ENCODE measurements at regions not wholly inside any gene's neighbourhood (a gene's known extent, or its start where the extent isn't known, plus 50 kb on each side); places are given as distances from the start of the nearest gene placed in this dataset.
"Not testable (repeated sequence)": the region's sequence is repeated elsewhere in the genome, so short reads cannot be mapped to it uniquely, and the experiment has no call there.

DNA sequence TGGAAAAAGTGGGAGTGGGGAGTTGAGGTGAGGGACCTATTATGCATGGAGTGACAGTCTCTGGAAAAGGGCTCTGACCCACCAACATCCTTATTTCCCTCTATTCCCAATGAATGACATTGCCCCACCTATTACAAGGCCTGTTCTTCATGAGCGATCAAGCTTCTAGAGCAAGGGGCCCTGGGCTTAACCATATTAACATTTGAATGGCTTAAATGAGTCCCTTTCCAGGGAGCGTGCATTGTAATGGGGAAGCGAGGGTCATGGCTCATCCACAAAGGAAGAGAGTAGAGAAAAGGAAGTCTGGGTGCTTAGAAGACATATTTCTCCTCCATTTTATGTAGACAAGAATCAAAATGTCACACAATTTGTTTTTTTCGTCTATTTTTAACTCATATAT is 255.5 kb downstream of the CAAP1 start:
- peak; percentile 82 to 97 for DNase-seq (ENCODE audit: low spot score in 2 of 2)
- Histone ChIP-seq H3K4me1 (peaks cover 15% of the 10 kb centered on the region), H3K9me3 (no peaks in the 10 kb centered on the region), H3K36me3 (replicated peaks) (no peaks in the 10 kb centered on the region), H3K27me3 (ENCODE audit: low read depth) (no peaks in the 10 kb centered on the region), H3K4me3 (no peak overlapping the region)
- in situ Hi-C loops (cut with MboI; ENCODE audit: low sequenced_read_pairs): loop anchor here (25.0 kb wide), 1 partner anchor 675 kb away; no protein-coding TSS in a partner anchor

DNA sequence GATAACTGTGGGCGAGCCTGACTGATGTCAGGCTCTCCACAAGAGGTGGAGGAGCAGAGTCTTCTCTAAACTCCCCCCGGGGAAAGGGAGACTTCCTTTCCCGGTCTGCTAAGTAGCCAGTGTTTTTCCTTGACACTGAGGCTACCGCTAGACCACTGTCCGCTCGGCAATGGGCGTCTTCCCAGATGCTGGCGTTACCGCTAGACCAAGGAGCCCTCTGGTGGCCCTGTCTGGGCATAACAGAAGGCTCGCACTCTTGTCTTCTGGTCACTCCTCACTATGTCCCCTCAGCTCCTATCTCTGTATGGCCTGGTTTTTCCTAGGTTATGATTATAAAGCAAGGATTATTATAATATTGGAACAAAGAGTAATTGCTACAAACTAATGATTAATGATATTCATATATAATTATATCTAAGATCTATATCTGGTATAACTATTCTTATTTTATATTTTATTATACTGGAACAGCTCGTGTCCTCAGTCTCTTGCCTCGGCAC is 278.7 kb downstream of the CAAP1 start:
- H3K9me3 ChIP-seq; H3K4me1 ChIP-seq; in situ Hi-C loops (cut with MboI; ENCODE audit: low sequenced_read_pairs); H3K4me3 ChIP-seq; H3K27me3 ChIP-seq (ENCODE audit: low read depth); H3K36me3 ChIP-seq (replicated peaks): not testable (repeated sequence)
- peak in 1 of 2 experiments; percentile 69 for DNase-seq (ENCODE audit: low spot score in 2 of 2)

- H3K9me3 ChIP-seq: no peaks in the 10 kb centered on the region; the same call in 1 of the 2 replicates
- DNase-seq (ENCODE audit: low spot score in 2 of 2): no peak
- in situ Hi-C loops (cut with MboI; ENCODE audit: low sequenced_read_pairs): no loop called here
- H3K27me3 ChIP-seq (ENCODE audit: low read depth): no peaks in the 10 kb centered on the region
- H3K4me1 ChIP-seq: no peaks in the 10 kb centered on the region
- H3K4me3 ChIP-seq: no peak overlapping the region
- no peaks in the 10 kb centered on the region for H3K36me3 ChIP-seq (replicated peaks)
Observed at GRCh38 chr9:26612211-26612610, 280.4 kb downstream of the CAAP1 start.

GRCh38 chr9:26606756-26607155 is 285.8 kb downstream of the CAAP1 start:
- Histone ChIP-seq H3K4me1 (peaks cover 9% of the 10 kb centered on the region; the same call in 1 of the 2 replicates), H3K36me3 (replicated peaks) (no peaks in the 10 kb centered on the region), H3K9me3 (no peaks in the 10 kb centered on the region), H3K4me3 (no peak overlapping the region), H3K27me3 (ENCODE audit: low read depth) (no peaks in the 10 kb centered on the region)
- DNase-seq (ENCODE audit: low spot score in 2 of 2): no peak
- in situ Hi-C loops (cut with MboI; ENCODE audit: low sequenced_read_pairs): no loop called here

GRCh38 chr9:26605367-26605766 is 287.2 kb downstream of the CAAP1 start:
- DNase-seq (ENCODE audit: low spot score in 2 of 2): no peak
- no peak overlapping the region for H3K4me3 ChIP-seq
- H3K9me3 ChIP-seq: no peaks in the 10 kb centered on the region; the same call in 1 of the 2 replicates
- H3K27me3 ChIP-seq (ENCODE audit: low read depth): no peaks in the 10 kb centered on the region
- in situ Hi-C loops (cut with MboI; ENCODE audit: low sequenced_read_pairs): no loop called here
- no peaks in the 10 kb centered on the region for H3K36me3 ChIP-seq (replicated peaks)
- peaks cover 9% of the 10 kb centered on the region; the same call in 1 of the 2 replicates for H3K4me1 ChIP-seq

GRCh38 chr9:26604076-26604662 is 288.4 kb downstream of the CAAP1 start:
- no peak for DNase-seq (ENCODE audit: low spot score in 2 of 2)
- in situ Hi-C loops (cut with MboI; ENCODE audit: low sequenced_read_pairs): no loop called here
- Histone ChIP-seq H3K9me3 (no peaks in the 10 kb centered on the region; the same call in 1 of the 2 replicates), H3K36me3 (replicated peaks) (no peaks in the 10 kb centered on the region), H3K4me1 (peaks cover 9% of the 10 kb centered on the region; the same call in 1 of the 2 replicates), H3K4me3 (no peak overlapping the region), H3K27me3 (ENCODE audit: low read depth) (no peaks in the 10 kb centered on the region)

DNA sequence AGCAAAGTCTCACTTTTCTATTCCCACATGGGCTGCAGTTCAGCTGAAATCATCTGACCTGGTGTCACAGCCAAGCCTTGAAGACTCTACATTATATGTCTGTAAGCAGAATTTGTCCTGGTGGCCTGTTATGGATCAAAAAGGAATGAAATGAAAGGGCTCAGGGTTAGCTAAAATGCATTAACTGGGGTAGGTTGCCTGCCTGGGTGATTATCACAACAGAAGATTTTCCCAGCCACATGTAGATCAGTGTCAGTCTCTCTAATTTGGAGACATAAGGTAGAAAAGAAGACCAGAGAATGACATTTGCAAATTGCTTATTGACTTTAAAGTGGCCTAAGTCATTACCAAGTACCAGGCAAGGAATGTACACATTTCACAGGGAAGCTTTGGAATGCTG is 289.0 kb downstream of the CAAP1 start:
- H3K27me3 ChIP-seq (ENCODE audit: low read depth): no peaks in the 10 kb centered on the region
- H3K36me3 ChIP-seq (replicated peaks): no peaks in the 10 kb centered on the region
- H3K4me1 ChIP-seq: peaks cover 9% of the 10 kb centered on the region; the same call in 1 of the 2 replicates
- H3K9me3 ChIP-seq: no peaks in the 10 kb centered on the region; the same call in 1 of the 2 replicates
- in situ Hi-C loops (cut with MboI; ENCODE audit: low sequenced_read_pairs): no loop called here
- DNase-seq (ENCODE audit: low spot score in 2 of 2): no peak
- no peak overlapping the region for H3K4me3 ChIP-seq

- no peaks in the 10 kb centered on the region for H3K27me3 ChIP-seq (ENCODE audit: low read depth)
- in situ Hi-C loops (cut with MboI; ENCODE audit: low sequenced_read_pairs): no loop called here
- H3K4me1 ChIP-seq: peaks cover 9% of the 10 kb centered on the region
- DNase-seq (ENCODE audit: low spot score in 2 of 2): peak in 1 of 2 experiments; percentile 18
- H3K4me3 ChIP-seq: no peak overlapping the region
- no peaks in the 10 kb centered on the region for H3K36me3 ChIP-seq (replicated peaks)
- H3K9me3 ChIP-seq: no peaks in the 10 kb centered on the region; the same call in 1 of the 2 replicates
Observed at GRCh38 chr9:26597542-26598149, 295.0 kb downstream of the CAAP1 start.

DNA sequence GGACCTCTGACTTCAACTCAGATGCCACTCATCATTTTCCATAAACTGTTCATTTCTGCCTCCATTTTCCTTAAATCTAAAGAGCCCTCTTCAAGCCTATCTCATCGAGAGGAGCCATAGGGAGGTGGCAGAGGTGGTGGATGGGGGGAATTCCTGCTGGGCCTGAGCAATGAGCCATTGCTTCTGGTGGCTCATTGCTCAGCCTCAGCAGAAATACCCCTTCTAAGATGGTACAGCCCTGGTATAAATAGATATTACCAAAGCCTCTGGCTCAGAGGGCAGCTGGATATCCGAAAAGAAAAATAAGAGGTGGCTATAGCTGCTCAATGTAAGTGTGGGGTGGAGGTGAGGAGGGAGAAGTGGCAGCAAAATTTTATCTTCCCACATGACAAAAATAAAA is 313.5 kb downstream of the CAAP1 start:
- no peaks in the 10 kb centered on the region for H3K27me3 ChIP-seq (ENCODE audit: low read depth)
- H3K4me1 ChIP-seq: no peaks in the 10 kb centered on the region
- in situ Hi-C loops (cut with MboI; ENCODE audit: low sequenced_read_pairs): no loop called here
- no peak overlapping the region for H3K4me3 ChIP-seq
- no peaks in the 10 kb centered on the region for H3K36me3 ChIP-seq (replicated peaks)
- no peak for DNase-seq (ENCODE audit: low spot score in 2 of 2)
- no peaks in the 10 kb centered on the region for H3K9me3 ChIP-seq

GRCh38 chr9:26574898-26575440 is 317.6 kb downstream of the CAAP1 start:
- Histone ChIP-seq H3K36me3 (replicated peaks) (no peaks in the 10 kb centered on the region), H3K27me3 (ENCODE audit: low read depth) (no peaks in the 10 kb centered on the region), H3K4me1 (no peaks in the 10 kb centered on the region), H3K9me3 (no peaks in the 10 kb centered on the region), H3K4me3 (no peak overlapping the region)
- in situ Hi-C loops (cut with MboI; ENCODE audit: low sequenced_read_pairs): no loop called here
- no peak for DNase-seq (ENCODE audit: low spot score in 2 of 2)

DNA sequence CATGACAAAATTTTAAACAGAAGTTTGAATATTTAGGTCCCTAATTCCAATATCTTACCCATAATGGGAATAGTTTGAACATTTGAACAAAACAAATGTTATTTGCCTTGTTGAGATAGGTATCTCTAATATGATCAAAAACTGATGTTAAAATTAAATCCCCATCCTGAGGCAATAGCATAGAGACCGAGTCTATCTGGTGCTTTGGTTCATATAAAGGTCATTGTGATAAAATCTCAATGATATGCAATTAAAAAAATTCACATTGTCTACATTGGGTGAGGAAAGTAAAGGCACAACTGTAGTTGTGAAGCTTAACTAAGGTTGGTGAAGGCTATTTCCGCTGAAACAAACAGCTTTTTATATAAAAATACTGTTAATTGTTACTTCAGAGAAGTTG is 318.3 kb downstream of the CAAP1 start:
- no peaks in the 10 kb centered on the region for H3K27me3 ChIP-seq (ENCODE audit: low read depth)
- H3K36me3 ChIP-seq (replicated peaks): no peaks in the 10 kb centered on the region
- in situ Hi-C loops (cut with MboI; ENCODE audit: low sequenced_read_pairs): no loop called here
- H3K4me3 ChIP-seq: no peak overlapping the region
- no peaks in the 10 kb centered on the region for H3K4me1 ChIP-seq
- no peak for DNase-seq (ENCODE audit: low spot score in 2 of 2)
- no peaks in the 10 kb centered on the region for H3K9me3 ChIP-seq

- H3K36me3 ChIP-seq (replicated peaks): no peaks in the 10 kb centered on the region
- H3K27me3 ChIP-seq (ENCODE audit: low read depth): no peaks in the 10 kb centered on the region
- in situ Hi-C loops (cut with MboI; ENCODE audit: low sequenced_read_pairs): no loop called here
- H3K4me1 ChIP-seq: no peaks in the 10 kb centered on the region
- no peak for DNase-seq (ENCODE audit: low spot score in 2 of 2)
- no peaks in the 10 kb centered on the region for H3K9me3 ChIP-seq
- no peak overlapping the region for H3K4me3 ChIP-seq
Observed at GRCh38 chr9:26567976-26568375, 324.6 kb downstream of the CAAP1 start.

DNA sequence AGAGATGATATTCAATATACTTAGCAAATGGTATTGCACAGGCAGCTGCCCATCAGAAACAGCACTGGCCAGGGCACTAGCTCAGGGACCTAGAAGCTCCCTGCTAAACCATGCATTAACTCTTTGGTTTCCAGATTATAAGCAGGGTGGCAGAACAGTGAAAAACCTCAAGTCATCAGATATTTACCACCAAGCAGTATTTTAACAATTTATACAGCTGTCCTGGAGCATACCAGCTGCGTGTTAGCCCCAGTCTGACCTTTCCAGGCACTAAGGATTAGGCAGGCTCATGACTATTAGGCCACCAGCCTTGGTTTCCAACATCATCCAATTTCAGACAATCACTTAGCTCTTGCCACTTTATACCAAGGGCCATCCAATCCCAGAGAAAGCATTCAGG is 326.5 kb downstream of the CAAP1 start:
- Histone ChIP-seq H3K36me3 (replicated peaks) (no peaks in the 10 kb centered on the region), H3K4me3 (no peak overlapping the region), H3K27me3 (ENCODE audit: low read depth) (no peaks in the 10 kb centered on the region), H3K4me1 (no peaks in the 10 kb centered on the region), H3K9me3 (no peaks in the 10 kb centered on the region)
- DNase-seq (ENCODE audit: low spot score in 2 of 2): no peak
- in situ Hi-C loops (cut with MboI; ENCODE audit: low sequenced_read_pairs): no loop called here

DNA sequence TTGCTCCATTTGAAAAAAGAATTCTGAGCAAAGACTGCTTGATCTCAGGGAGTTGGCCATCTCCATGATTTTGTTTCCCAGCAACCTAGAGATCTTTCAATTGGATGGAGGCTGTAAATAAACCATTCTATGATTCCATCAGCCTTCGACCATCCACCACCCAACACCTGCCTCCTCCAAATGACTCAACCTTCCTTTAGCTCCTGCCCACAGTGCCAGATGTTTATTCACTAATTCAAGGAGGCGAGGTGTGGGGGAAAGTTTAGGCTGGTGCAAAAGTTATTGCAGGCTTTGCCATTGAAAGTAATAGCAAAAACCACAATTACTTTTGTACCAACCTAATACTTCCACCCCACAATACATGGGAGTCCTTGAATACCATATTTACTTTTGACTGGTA is 327.5 kb downstream of the CAAP1 start:
- Histone ChIP-seq H3K4me1 (no peaks in the 10 kb centered on the region), H3K9me3 (no peaks in the 10 kb centered on the region), H3K27me3 (ENCODE audit: low read depth) (no peaks in the 10 kb centered on the region), H3K4me3 (no peak overlapping the region), H3K36me3 (replicated peaks) (no peaks in the 10 kb centered on the region)
- no peak for DNase-seq (ENCODE audit: low spot score in 2 of 2)
- in situ Hi-C loops (cut with MboI; ENCODE audit: low sequenced_read_pairs): no loop called here
